GM13976 (cell line): ENCODE measurements at regions not wholly inside any gene's neighbourhood (a gene's known extent, or its start where the extent isn't known, plus 50 kb on each side); places are given as distances from the start of the nearest gene placed in this dataset.

ENCODE experiments used
- DNase-seq: peaks from one replicate; pipeline ENCODE4 v3.0.0; 2012; ENCODE audit warnings: low spot score
- in situ Hi-C: fragments of 300-500 bp; cut with MboI; formaldehyde crosslinking; loops from one replicate; pipeline ENCODE4 v1.12.0; 2022; ENCODE audit warnings: low sequenced_read_pairs, mixed read lengths, inconsistent platforms; ENCODE audit not compliant: unreplicated experiment
- TF ChIP-seq, protein P1 (sequence below): IDR thresholded peaks from 2 replicates; pipeline ENCODE4 v1.5.1; 2012; ENCODE audit warnings: borderline replicate concordance, mild to moderate bottlenecking; ENCODE audit not compliant: insufficient read depth; ENCODE audit errors: extremely low read depth, missing control alignments, control extremely low read depth

DNA sequence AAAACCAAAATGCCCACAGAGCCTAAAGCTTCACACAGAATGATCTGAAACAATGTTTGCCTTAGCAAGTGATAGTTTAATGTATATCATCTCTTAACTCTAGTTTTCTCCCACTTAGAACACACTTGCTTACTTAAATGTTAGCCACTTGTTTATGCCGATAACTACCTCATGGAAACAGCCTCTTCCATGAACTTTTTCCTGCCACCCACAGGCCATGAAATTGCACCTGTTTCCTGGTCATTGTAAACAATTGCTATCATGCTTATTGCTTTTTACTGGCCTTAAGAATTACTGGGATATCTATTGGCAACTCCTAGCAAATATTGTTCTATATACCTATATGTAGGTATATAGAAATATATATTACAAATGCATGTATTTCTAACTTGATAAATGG lies 231.1 kb downstream of the HDGFL1 start:
- DNase-seq: no peak
- in situ Hi-C loops: no loop called here
- TF ChIP-seq, protein P1, sequence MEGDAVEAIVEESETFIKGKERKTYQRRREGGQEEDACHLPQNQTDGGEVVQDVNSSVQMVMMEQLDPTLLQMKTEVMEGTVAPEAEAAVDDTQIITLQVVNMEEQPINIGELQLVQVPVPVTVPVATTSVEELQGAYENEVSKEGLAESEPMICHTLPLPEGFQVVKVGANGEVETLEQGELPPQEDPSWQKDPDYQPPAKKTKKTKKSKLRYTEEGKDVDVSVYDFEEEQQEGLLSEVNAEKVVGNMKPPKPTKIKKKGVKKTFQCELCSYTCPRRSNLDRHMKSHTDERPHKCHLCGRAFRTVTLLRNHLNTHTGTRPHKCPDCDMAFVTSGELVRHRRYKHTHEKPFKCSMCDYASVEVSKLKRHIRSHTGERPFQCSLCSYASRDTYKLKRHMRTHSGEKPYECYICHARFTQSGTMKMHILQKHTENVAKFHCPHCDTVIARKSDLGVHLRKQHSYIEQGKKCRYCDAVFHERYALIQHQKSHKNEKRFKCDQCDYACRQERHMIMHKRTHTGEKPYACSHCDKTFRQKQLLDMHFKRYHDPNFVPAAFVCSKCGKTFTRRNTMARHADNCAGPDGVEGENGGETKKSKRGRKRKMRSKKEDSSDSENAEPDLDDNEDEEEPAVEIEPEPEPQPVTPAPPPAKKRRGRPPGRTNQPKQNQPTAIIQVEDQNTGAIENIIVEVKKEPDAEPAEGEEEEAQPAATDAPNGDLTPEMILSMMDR: no peak

GRCh38 chr6:22801831-22802230 lies 232.5 kb downstream of the HDGFL1 start:
- TF ChIP-seq, protein P1: no peak
- in situ Hi-C loops: no loop called here
- DNase-seq: no peak

GRCh38 chr6:22804620-22805261 lies 235.4 kb downstream of the HDGFL1 start:
- in situ Hi-C loops: no loop called here
- no peak for DNase-seq
- TF ChIP-seq, protein P1: no peak

GRCh38 chr6:22807261-22807660 lies 237.9 kb downstream of the HDGFL1 start:
- no peak for DNase-seq
- TF ChIP-seq, protein P1: no peak
- in situ Hi-C loops: no loop called here

- TF ChIP-seq, protein P1: no peak
- no peak for DNase-seq
- in situ Hi-C loops: no loop called here
Observed at GRCh38 chr6:22807818-22808217, 238.5 kb downstream of the HDGFL1 start.

- in situ Hi-C loops: no loop called here
- TF ChIP-seq, protein P1: no peak
- no peak for DNase-seq
Observed at GRCh38 chr6:22808466-22808865, 239.1 kb downstream of the HDGFL1 start.

GRCh38 chr6:22809370-22809769 lies 240.0 kb downstream of the HDGFL1 start:
- DNase-seq: no peak
- TF ChIP-seq, protein P1: no peak
- in situ Hi-C loops: no loop called here
